ENCODE measurements at regions not wholly inside any gene's neighbourhood (a gene's known extent, or its start where the extent isn't known, plus 50 kb on each side); places are given as distances from the start of the nearest gene placed in this dataset.
A peak's percentile ranks its signal among the peaks of the same experiment; 100 is the strongest.

GRCh38 chr2:177117755-177118154 is 94.8 kb upstream of the HNRNPA3 start:
- DNase-seq (ENCODE audit: low read depth in 2 of 2): no peak

- no peak for DNase-seq (ENCODE audit: low read depth in 2 of 2)
Observed at GRCh38 chr2:177118636-177119035, 94.0 kb upstream of the HNRNPA3 start.

DNA sequence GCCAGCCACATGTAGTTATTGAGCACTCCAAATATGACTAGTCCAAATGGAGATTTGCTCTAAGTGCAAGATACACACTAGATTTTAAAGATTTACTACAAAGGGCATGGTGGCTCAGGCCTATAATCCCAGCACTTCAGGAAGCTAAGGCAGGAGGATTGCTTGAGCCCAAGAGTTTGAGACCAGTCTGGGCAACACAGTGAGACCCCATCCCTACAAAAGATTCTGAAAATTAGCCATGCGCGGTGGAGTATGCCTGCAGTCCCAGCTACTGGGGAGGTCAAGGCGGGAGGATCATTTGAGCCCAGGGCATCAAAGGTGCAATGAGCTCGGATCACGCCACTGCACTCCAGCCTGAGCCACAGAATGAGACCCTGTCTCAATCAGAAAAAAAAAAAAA is 93.5 kb upstream of the HNRNPA3 start:
- DNase-seq (ENCODE audit: low read depth in 2 of 2): no peak

DNA sequence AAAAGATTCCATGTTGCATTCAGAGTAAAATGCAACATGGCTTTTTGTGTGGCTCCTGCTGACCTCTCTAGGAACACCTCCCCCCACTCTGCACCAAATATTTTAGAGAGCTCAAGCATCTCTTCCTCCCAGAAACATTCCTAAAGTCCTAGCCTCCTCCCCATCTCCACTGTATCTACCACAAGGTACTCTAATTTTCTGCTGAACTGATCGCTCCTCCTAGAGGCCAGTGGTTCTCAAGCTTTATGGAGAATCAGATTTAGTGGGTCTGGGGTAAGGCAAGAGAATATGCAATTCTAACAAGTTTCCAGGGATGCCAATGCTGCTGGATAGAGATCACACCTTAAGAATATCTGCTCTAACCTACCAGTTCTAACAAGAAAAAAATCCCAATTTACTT is 89.5 kb upstream of the HNRNPA3 start:
- DNase-seq (ENCODE audit: low read depth in 2 of 2): no peak

GRCh38 chr2:177124371-177124770 is 88.2 kb upstream of the HNRNPA3 start:
- no peak for DNase-seq (ENCODE audit: low read depth in 2 of 2)

DNA sequence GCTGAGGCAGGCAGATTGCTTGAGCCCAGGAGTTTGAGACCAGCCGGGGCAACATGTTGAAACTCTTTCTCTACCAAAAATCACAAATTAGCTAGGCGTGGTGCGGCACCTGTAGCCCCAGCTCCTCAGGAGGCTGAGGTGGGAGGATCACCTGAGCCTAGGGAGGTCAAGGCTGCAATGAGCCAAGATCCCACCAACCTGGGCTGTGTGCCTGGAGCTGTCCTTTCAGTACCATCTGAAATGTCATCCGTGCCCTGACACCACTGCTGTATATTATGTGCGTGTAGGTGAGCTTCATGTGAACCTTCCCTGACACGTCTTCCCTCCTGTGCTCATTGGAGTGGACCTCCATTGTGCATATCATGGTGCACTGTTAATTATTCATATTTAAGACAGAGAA is 84.8 kb upstream of the HNRNPA3 start:
- DNase-seq (ENCODE audit: low read depth in 2 of 2): no peak

DNA sequence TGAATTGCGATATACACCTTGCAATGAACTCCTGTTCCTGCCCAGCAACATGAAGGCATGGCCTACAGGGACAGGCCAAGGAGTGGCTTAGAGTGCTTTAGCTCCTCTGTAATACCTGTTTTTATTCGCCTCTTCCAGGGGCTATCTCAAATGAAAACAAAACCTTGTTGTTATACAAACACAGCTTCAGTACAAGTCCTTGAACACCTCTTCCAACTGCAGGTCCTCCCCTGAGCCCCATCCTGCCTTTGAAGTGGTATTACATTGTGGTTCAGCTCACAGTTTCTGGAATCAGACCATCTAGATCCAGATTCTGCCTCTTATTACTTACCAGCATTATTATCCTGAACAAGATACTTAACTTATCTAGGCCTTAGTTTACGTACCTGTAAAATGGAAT is 83.0 kb upstream of the HNRNPA3 start:
- DNase-seq (ENCODE audit: low read depth in 2 of 2): no peak

DNA sequence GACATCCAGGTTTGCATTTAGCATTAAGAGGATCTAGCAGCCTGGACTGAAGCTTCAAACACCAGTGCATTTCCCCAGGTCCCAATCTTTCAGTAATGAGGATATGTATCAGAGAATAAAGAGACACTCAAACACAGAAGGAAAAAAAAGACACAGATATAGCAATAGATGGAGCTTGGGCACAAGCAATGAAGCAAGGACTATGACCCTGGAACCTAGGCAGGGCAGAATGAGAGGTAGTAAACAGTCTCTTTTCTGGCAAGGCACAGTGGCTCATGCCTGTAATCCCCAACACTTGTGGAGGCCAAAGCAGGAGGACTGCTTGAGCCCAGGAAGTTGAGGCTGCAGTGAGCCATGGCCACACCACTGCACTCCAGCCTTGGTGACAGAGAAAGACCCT is 80.7 kb upstream of the HNRNPA3 start:
- DNase-seq (ENCODE audit: low read depth in 2 of 2): no peak

DNA sequence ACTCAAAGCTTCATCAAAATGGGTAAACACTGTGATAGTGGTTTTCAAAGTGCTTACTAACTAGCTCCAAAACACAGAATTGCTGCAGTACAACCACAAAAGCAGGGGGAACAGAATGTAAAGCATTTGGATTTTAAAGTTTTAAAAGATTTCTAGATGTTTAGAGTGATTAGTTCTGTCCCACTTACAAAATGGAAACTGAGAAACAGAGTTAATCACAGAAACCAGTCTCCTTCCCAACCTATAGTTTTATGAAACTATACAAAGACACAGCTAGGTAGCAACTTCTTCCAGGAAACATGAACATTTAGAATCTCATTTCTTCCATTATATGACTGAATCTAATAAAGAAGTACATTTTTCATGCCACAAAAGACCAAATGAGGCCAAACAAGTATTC is 73.8 kb upstream of the HNRNPA3 start:
- DNase-seq (ENCODE audit: low read depth in 2 of 2): no peak

- DNase-seq (ENCODE audit: low read depth in 2 of 2): no peak
Observed at GRCh38 chr2:177141866-177142265, 70.7 kb upstream of the HNRNPA3 start.

DNA sequence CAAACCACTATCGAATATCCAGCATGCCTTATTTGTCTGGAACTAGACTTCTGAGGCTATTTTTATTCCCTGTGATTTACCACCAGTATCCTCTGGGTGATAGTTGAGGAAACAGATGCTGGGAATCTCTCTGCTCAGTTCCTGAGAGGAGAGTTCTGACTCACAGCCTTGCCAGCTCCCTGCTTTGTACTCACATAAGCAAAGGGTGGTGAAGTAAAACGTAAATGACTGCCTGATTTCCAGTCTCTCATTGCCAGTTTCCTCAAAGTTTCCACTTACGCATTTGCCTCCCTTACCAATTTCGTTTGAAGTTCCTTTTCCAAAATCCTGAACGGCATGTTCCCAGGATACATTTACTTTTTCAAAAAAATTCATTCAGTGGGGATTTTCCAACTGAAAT is 69.2 kb upstream of the HNRNPA3 start:
- DNase-seq (ENCODE audit: low read depth in 2 of 2): no peak

DNA sequence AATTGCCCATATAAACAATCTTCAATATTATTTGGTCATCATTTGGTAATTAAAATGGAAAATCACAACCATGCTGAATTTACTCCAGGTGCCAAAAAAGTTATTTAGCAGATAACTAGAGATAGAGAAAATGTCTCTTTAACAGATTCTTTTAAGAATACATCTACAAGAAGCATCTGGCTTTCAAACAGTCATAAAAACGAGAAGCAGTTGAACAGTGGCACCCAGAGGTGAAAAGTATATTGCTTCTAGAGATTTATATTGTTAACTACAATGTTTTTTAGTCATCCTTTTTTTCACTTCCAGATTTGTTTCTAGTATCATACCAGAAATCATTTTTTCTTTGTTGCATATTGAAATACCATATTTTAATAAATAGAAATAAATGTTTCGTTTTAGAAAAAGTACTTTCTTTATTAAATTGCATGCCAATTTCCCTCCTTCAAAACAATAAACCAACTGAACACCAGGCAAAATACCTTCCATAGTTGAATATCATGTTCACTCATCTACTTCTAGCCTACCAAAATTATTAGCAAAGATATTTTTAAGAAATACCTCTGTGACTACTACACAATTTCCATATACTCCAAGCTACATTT is 65.4 kb upstream of the HNRNPA3 start:
- no peak for DNase-seq (ENCODE audit: low read depth in 2 of 2)

DNA sequence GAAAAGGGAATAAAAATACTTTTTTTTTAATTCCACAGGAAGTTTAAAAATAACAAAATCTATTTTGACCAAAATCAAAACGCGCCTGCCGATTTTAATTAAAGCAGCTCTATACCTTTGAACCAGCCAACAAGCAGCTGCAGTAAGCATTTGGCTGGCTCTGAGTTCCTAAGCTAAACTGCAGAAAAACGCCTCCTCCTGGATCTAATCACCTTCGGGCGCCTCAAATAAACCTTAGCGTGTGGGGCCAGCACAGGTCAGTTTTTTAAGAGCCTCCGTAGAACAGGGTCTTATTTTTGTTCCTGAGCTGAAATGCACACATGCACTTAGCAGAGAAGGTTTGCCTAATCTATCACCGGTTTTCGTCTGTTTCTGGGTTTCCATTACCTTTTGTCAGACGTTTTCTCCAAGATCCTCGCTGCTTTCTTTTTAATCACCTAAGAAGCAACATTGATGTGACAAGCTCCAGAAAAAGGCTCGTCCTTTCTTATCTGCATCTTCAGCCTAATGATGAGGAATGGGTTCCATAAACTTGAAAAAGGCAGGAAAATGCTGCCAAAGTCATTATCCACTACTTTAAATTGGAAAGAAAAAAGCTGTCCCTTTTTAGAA is 64.7 kb upstream of the HNRNPA3 start:
- no peak for DNase-seq (ENCODE audit: low read depth in 2 of 2)

GRCh38 chr2:177148477-177149154 is 64.0 kb upstream of the HNRNPA3 start:
- DNase-seq (ENCODE audit: low read depth in 2 of 2): peak; percentile 34 to 45

GRCh38 chr2:177149155-177149503 is 63.5 kb upstream of the HNRNPA3 start:
- no peak for DNase-seq (ENCODE audit: low read depth in 2 of 2)

DNA sequence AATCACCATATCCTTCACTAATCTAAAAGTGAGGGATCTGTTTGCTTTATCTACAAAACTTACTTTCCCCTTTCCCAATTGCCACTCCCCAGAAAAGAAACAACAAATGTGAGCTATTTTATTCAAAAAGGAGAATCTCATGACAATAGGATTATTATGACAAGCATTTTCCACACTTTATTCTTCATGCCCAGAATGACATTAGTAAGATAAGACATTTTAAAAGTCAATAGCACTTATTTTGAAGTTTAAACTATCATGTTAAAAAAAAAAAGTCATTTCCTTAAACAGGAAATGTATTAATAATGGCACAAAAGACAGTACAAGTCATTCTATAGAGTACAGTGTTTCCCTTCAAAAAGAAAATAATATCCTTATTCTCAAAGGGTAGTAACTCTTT is 58.8 kb upstream of the HNRNPA3 start:
- DNase-seq (ENCODE audit: low read depth in 2 of 2): no peak

DNA sequence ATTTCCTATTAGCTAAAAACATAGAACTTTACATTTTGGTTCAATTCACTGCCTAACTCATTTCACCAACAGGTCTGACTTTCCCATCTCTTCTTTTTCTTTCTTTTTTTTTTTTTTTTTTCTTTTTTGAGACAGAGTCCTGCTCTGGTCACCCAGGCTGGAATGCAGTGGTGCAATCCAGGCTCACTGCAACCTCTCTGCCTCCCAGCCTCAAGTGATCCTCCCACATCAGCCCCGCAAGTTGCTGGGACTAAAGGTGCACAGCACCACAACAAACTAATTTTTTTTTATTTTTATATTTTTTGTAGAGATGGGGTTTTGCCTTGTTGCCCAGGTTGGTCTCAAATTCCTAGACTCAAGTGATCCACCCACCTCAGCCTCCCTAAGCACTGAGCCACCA is 57.8 kb upstream of the HNRNPA3 start:
- no peak for DNase-seq (ENCODE audit: low read depth in 2 of 2)

DNA sequence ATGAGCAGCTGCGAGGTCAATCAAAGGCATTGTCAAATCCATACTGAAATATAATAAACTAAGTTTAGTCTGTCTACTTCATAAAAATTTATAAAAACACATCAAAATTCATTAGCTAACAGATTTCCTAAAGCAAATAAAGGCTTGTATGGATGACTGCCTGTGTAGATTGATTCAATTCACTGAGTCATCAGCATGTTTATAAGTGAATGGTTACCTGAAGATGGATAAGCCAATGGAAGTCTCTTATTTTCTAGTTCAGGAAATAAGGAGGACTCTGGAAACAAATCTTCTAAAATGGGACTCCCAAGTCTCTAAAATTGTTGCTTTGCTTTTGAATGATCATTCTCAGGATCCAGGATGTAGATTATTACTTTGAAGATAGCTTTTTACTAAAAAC is 57.0 kb upstream of the HNRNPA3 start:
- no peak for DNase-seq (ENCODE audit: low read depth in 2 of 2)

GRCh38 chr2:177161741-177162460 is 50.7 kb upstream of the HNRNPA3 start:
- no peak for DNase-seq (ENCODE audit: low read depth in 2 of 2)
